Hepatocyte (in vitro differentiated cells): ENCODE measurements at regions not wholly inside any gene's neighbourhood (a gene's known extent, or its start where the extent isn't known, plus 50 kb on each side); places are given as distances from the start of the nearest gene placed in this dataset.

Experiments
- DNase-seq: peaks from one replicate; pipeline ENCODE4 v3.0.0-alpha.2; 2016; ENCODE audit warnings: low spot score
- H2AFZ ChIP-seq: fragments of 200-600 bp; sonication (generic); 2 replicates; pipeline ENCODE4 v1.6.0; 2016; ENCODE audit warnings: antibody characterized with exemption, mild to moderate bottlenecking
- H3K27ac ChIP-seq: fragments of 200-600 bp; sonication (generic); 2 replicates; pipeline ENCODE4 v1.5.1; 2016; ENCODE audit warnings: mild to moderate bottlenecking
- H3K27me3 ChIP-seq: fragments of 200-600 bp; sonication (generic); 2 replicates; pipeline ENCODE4 v1.6.1; 2016
- H3K36me3 ChIP-seq: fragments of 200-600 bp; sonication (generic); replicated peaks from 2 replicates; pipeline ENCODE4 v1.5.1; 2016; ENCODE audit warnings: low read depth; ENCODE audit not compliant: insufficient read depth
- H3K4me1 ChIP-seq: fragments of 200-600 bp; sonication (generic); 2 replicates; pipeline ENCODE4 v1.5.1; 2016; ENCODE audit warnings: mild to moderate bottlenecking, moderate library complexity; ENCODE audit not compliant: insufficient read depth
- H3K4me2 ChIP-seq: fragments of 200-600 bp; sonication (generic); 2 replicates; pipeline ENCODE4 v1.6.0; 2016
- H3K4me3 ChIP-seq: fragments of 200-600 bp; sonication (generic); 2 replicates; pipeline ENCODE4 v1.5.1; 2016; ENCODE audit warnings: mild to moderate bottlenecking
- H3K79me2 ChIP-seq: fragments of 200-600 bp; sonication (generic); 2 replicates; pipeline ENCODE4 v1.6.0; 2017; ENCODE audit warnings: mild to moderate bottlenecking
- H3K9me2 ChIP-seq: fragments of 200-600 bp; sonication (generic); replicated peaks from 2 replicates; pipeline ENCODE4 v1.6.0; 2017; ENCODE audit warnings: mild to moderate bottlenecking; ENCODE audit not compliant: insufficient read depth
- H3K9me3 ChIP-seq: fragments of 200-600 bp; sonication (generic); 2 replicates; pipeline ENCODE4 v1.5.1; 2016; ENCODE audit warnings: low read depth, mild to moderate bottlenecking
- H4K20me1 ChIP-seq: fragments of 200-600 bp; sonication (generic); 2 replicates; pipeline ENCODE4 v1.6.0; 2016; ENCODE audit warnings: mild to moderate bottlenecking; ENCODE audit not compliant: insufficient read depth, poor library complexity, severe bottlenecking
- EZH2 ChIP-seq: fragments of 200-600 bp; sonication (generic); IDR thresholded peaks from 2 replicates; pipeline ENCODE4 v1.6.1; 2016; ENCODE audit warnings: antibody characterized with exemption, mild to moderate bottlenecking, borderline replicate concordance
- EZH2phosphoT487 ChIP-seq: fragments of 200-600 bp; sonication (generic); IDR thresholded peaks from one replicate; pipeline ENCODE4 v1.6.1; 2018; ENCODE audit warnings: antibody characterized with exemption, mild to moderate bottlenecking, low read depth, moderate library complexity; ENCODE audit not compliant: unreplicated experiment, severe bottlenecking
- WGBS: methylation state at CpG from one replicate; pipeline ENCODE4 v1.1.6; 2016; ENCODE audit warnings: low lambda C conversion rate; ENCODE audit errors: missing lambda C conversion rate; 5-methylcytosine and 5-hydroxymethylcytosine counted together
- TF ChIP-seq, protein P1 (sequence below): fragments of 200-600 bp; sonication (generic); IDR thresholded peaks from 2 replicates; pipeline ENCODE4 v1.5.1; 2016; ENCODE audit warnings: antibody characterized with exemption, mild to moderate bottlenecking; ENCODE audit not compliant: poor library complexity

DNA sequence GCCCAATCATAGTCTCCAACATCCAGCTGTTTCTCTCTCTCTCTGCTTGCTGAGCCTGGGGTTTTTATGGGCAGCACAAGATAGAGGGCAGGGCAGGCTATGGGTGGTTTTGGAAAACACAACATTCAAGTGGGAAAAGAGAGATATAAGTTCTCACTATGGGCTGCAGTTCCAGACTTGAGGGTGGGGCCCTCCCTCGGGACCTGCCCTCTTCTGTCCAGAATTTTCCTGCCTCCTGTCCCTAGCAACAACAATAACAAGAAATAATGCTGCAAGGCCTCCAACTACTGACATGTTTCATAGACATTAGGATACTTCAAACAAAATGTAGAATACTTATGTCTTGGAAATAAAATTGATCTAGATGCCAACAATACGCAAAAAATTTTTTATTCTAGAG lies 107.8 kb downstream of the C18orf54 start:
- Histone ChIP-seq H3K27me3 (no peaks in the 10 kb centered on the region), H3K9me2 (no peaks in the 10 kb centered on the region), H3K4me2 (no peak overlapping the region), H3K4me3 (no peak overlapping the region), H2AFZ (no peak overlapping the region), H3K9me3 (no peaks in the 10 kb centered on the region), H3K79me2 (no peaks in the 10 kb centered on the region), H3K36me3 (no peaks in the 10 kb centered on the region), H3K4me1 (no peaks in the 10 kb centered on the region), H3K27ac (no peak overlapping the region), H4K20me1 (no peaks in the 10 kb centered on the region)
- 46% methylated on average over 2 of the region's 2 CpGs for WGBS
- TF ChIP-seq EZH2 (no peak), EZH2phosphoT487 (no peak)
- TF ChIP-seq, protein P1, sequence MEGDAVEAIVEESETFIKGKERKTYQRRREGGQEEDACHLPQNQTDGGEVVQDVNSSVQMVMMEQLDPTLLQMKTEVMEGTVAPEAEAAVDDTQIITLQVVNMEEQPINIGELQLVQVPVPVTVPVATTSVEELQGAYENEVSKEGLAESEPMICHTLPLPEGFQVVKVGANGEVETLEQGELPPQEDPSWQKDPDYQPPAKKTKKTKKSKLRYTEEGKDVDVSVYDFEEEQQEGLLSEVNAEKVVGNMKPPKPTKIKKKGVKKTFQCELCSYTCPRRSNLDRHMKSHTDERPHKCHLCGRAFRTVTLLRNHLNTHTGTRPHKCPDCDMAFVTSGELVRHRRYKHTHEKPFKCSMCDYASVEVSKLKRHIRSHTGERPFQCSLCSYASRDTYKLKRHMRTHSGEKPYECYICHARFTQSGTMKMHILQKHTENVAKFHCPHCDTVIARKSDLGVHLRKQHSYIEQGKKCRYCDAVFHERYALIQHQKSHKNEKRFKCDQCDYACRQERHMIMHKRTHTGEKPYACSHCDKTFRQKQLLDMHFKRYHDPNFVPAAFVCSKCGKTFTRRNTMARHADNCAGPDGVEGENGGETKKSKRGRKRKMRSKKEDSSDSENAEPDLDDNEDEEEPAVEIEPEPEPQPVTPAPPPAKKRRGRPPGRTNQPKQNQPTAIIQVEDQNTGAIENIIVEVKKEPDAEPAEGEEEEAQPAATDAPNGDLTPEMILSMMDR: no peak
- DNase-seq: no peak

DNA sequence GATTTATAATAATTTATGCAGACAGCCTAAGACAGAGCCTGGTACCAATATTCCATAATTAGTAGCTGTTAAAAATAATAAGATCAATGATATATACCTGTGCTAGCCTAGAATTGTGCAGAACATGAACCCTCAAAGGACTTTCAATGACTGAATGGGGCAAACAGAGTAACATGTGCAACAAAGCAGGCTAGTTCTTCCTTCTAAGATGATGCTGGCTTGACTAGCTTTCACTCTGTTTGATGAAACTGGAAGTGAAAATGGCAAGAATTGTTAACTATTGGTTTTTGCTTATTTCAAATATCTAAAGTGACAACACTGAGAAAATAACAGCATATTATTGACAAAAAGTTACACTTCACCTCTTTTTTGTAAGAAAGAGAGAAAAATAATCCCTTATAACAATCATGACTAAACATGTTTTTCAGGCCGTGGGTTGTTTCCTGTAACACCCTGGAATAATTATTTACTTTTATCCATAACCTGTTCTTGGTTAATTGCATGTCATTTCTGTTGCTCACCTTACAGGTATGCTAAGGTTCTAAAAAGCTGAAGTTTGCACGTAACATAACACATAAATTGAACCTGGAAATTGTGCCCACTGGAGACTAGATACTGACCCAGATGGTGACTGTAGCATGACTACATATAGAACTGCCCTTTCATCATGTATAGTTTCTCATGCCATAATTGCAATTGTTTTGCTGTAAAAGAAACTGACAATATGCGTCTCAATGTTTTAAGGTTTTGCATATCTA lies 108.7 kb downstream of the C18orf54 start:
- DNase-seq: no peak
- WGBS: 93% methylated on average over 3 of the region's 3 CpGs
- no peak overlapping the region for H3K4me3 ChIP-seq
- H4K20me1 ChIP-seq: no peaks in the 10 kb centered on the region
- H3K79me2 ChIP-seq: no peaks in the 10 kb centered on the region
- no peak overlapping the region for H2AFZ ChIP-seq
- no peaks in the 10 kb centered on the region for H3K9me3 ChIP-seq
- no peak overlapping the region for H3K4me2 ChIP-seq
- TF ChIP-seq, protein P1: no peak
- TF ChIP-seq EZH2phosphoT487 (no peak), EZH2 (no peak)
- H3K4me1 ChIP-seq: no peaks in the 10 kb centered on the region
- H3K27me3 ChIP-seq: no peaks in the 10 kb centered on the region
- no peaks in the 10 kb centered on the region for H3K9me2 ChIP-seq
- no peak overlapping the region for H3K27ac ChIP-seq
- H3K36me3 ChIP-seq: no peaks in the 10 kb centered on the region

DNA sequence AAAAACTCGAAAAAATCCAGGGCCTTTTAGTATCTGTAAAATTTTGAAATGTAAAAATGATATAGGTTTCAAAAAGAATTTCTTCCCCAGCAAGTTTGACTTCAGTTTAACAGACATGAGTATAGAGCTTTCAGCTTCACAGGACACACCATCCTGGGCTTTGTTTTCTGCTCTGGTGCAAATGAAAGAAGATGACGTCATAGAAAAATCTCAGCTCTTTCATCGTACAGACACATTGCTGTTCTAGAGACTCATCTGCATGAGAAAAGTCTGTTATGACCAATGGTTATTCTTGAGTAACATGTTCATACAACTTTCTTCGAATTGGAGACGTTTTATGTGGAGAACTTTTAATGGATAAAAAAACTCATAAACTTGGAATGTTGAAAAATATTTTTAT lies 111.7 kb upstream of the DYNAP start:
- no peak overlapping the region for H3K4me2 ChIP-seq
- H3K4me1 ChIP-seq: no peaks in the 10 kb centered on the region
- no peaks in the 10 kb centered on the region for H3K9me3 ChIP-seq
- no peaks in the 10 kb centered on the region for H3K9me2 ChIP-seq
- H4K20me1 ChIP-seq: no peaks in the 10 kb centered on the region
- TF ChIP-seq EZH2 (no peak), EZH2phosphoT487 (no peak)
- TF ChIP-seq, protein P1: no peak
- no peak for DNase-seq
- no peaks in the 10 kb centered on the region for H3K79me2 ChIP-seq
- no peaks in the 10 kb centered on the region for H3K27me3 ChIP-seq
- H2AFZ ChIP-seq: no peak overlapping the region
- H3K27ac ChIP-seq: no peak overlapping the region
- 71% methylated on average over 5 of the region's 5 CpGs for WGBS
- H3K36me3 ChIP-seq: no peaks in the 10 kb centered on the region
- H3K4me3 ChIP-seq: no peak overlapping the region
